HEK293 (cell line): ENCODE measurements at regions not wholly inside any gene's neighbourhood (a gene's known extent, or its start where the extent isn't known, plus 50 kb on each side); places are given as distances from the start of the nearest gene placed in this dataset.

Experiments
- CTCF ChIA-PET: fragments of 350-600 bp; formaldehyde crosslinking; extraction: SDS; loops from one replicate; lab custom pipeline; 2021; ENCODE audit warnings: antibody characterized with exemption; lab: Yijun Ruan, JAX
- POLR2A ChIA-PET: fragments of 300-600 bp; formaldehyde crosslinking; extraction: SDS; loops from one replicate; lab custom pipeline; 2020; ENCODE audit warnings: antibody characterized with exemption, inconsistent platforms; lab: Yijun Ruan, JAX
- H3K27ac ChIP-seq: fragments of 200-500 bp; sonication (Bioruptor generic); 2 replicates; pipeline ENCODE4 v1.5.1; 2014; ENCODE audit warnings: low read depth, low read length, control low read depth, inconsistent platforms; ENCODE audit errors: extremely low read depth
- H3K36me3 ChIP-seq, 2 experiments: fragments of 200-500 bp in 1 of 2; sonication (Bioruptor generic) in 1 of 2; 1 replicate in 1 of 2; 2 replicates in 1 of 2; pipeline ENCODE4 v1.5.1; 2014 to 2017; ENCODE audit warnings: inconsistent platforms in 2 of 2, low read length in 2 of 2; ENCODE audit not compliant: control insufficient read depth in 2 of 2, insufficient read depth in 1 of 2
- H3K4me1 ChIP-seq: fragments of 200-500 bp; sonication (Bioruptor generic); 2 replicates; pipeline ENCODE4 v1.5.1; 2014; ENCODE audit warnings: mild to moderate bottlenecking, low read length, inconsistent platforms; ENCODE audit not compliant: control insufficient read depth, insufficient read depth
- H3K4me3 ChIP-seq: 2 replicates; pipeline ENCODE4 v1.5.1; 2011; ENCODE audit warnings: low read depth, mild to moderate bottlenecking, control low read depth, low read length, moderate library complexity
- H3K9me3 ChIP-seq: fragments of 200-500 bp; sonication (Bioruptor generic); 2 replicates; pipeline ENCODE4 v1.5.1; 2014; ENCODE audit warnings: low read depth, low read length, inconsistent platforms; ENCODE audit not compliant: control insufficient read depth, insufficient read depth
- AEBP2 ChIP-seq: fragments of 450-650 bp; formaldehyde crosslinking; IDR thresholded peaks from 2 replicates; pipeline ENCODE4 v1.5.1; 2016; ENCODE audit warnings: missing biosample characterization, missing genetic modification characterization, borderline replicate concordance
- BCL11A ChIP-seq: fragments of 450-650 bp; formaldehyde crosslinking; IDR thresholded peaks from 2 replicates; pipeline ENCODE4 v1.5.1; 2016; ENCODE audit warnings: low read depth, missing biosample characterization, missing genetic modification characterization
- INSM2 ChIP-seq: fragments of 450-650 bp; formaldehyde crosslinking; IDR thresholded peaks from 2 replicates; pipeline ENCODE4 v1.5.1; 2016; ENCODE audit warnings: missing biosample characterization, missing genetic modification characterization
- KLF7 ChIP-seq: fragments of 450-650 bp; formaldehyde crosslinking; IDR thresholded peaks from 2 replicates; pipeline ENCODE4 v1.5.1; 2016; ENCODE audit warnings: missing biosample characterization, missing genetic modification characterization, borderline replicate concordance
- OSR2 ChIP-seq: fragments of 450-650 bp; formaldehyde crosslinking; IDR thresholded peaks from 2 replicates; pipeline ENCODE4 v1.5.1; 2016; ENCODE audit warnings: missing biosample characterization, missing genetic modification characterization
- SCRT2 ChIP-seq: fragments of 450-650 bp; formaldehyde crosslinking; IDR thresholded peaks from 2 replicates; pipeline ENCODE4 v1.5.1; 2016; ENCODE audit warnings: missing biosample characterization, missing genetic modification characterization
- ZBTB21 ChIP-seq: fragments of 450-650 bp; formaldehyde crosslinking; IDR thresholded peaks from 2 replicates; pipeline ENCODE4 v1.5.1; 2017; ENCODE audit warnings: missing biosample characterization, missing genetic modification characterization
- ZNF112 ChIP-seq: fragments of 450-650 bp; formaldehyde crosslinking; IDR thresholded peaks from 2 replicates; pipeline ENCODE4 v1.5.0; 2017; ENCODE audit warnings: missing biosample characterization, missing genetic modification characterization
- ZNF19 ChIP-seq: fragments of 450-650 bp; formaldehyde crosslinking; IDR thresholded peaks from 2 replicates; pipeline ENCODE4; 2016; ENCODE audit warnings: missing biosample characterization, missing genetic modification characterization, low read depth
- ZNF211 ChIP-seq: fragments of 450-650 bp; formaldehyde crosslinking; IDR thresholded peaks from 2 replicates; pipeline ENCODE4 v1.5.1; 2016; ENCODE audit warnings: low read depth, missing biosample characterization, missing genetic modification characterization
- ZNF426 ChIP-seq: fragments of 450-650 bp; formaldehyde crosslinking; IDR thresholded peaks from 2 replicates; pipeline ENCODE4 v1.5.1; 2017; ENCODE audit warnings: missing biosample characterization, missing genetic modification characterization, mild to moderate bottlenecking, inconsistent platforms, moderate library complexity
- ZNF433 ChIP-seq: fragments of 450-650 bp; formaldehyde crosslinking; IDR thresholded peaks from 2 replicates; pipeline ENCODE4 v1.5.1; 2016; ENCODE audit warnings: missing biosample characterization, missing genetic modification characterization, low read depth
- ZNF501 ChIP-seq: fragments of 450-650 bp; formaldehyde crosslinking; IDR thresholded peaks from 2 replicates; pipeline ENCODE4 v1.5.1; 2016; ENCODE audit warnings: missing biosample characterization, missing genetic modification characterization
- ZNF530 ChIP-seq: fragments of 450-650 bp; formaldehyde crosslinking; IDR thresholded peaks from 2 replicates; pipeline ENCODE4 v1.5.1; 2016; ENCODE audit warnings: low read depth, missing biosample characterization, missing genetic modification characterization
- ZNF571 ChIP-seq: fragments of 450-650 bp; formaldehyde crosslinking; IDR thresholded peaks from 2 replicates; pipeline ENCODE4 v1.5.0; 2017; ENCODE audit warnings: missing biosample characterization, missing genetic modification characterization
- ZNF670 ChIP-seq: fragments of 450-650 bp; formaldehyde crosslinking; IDR thresholded peaks from 2 replicates; pipeline ENCODE4 v1.5.1; 2016; ENCODE audit warnings: missing biosample characterization, missing genetic modification characterization, low read depth
- ZNF747 ChIP-seq: fragments of 450-650 bp; formaldehyde crosslinking; IDR thresholded peaks from 2 replicates; pipeline ENCODE4 v1.5.1; 2016; ENCODE audit warnings: missing biosample characterization, missing genetic modification characterization

- TF ChIP-seq INSM2 (tag by site-specific recombination) (no peak), ZNF211 (tag by site-specific recombination) (no peak)
- TF ChIP-seq, all 188 proteins: peak for 0
Observed at GRCh38 chr2:120920454-120921148, 184.9 kb downstream of the GLI2 start (continued).

GRCh38 chr2:120921457-120921856 lies 185.8 kb downstream of the GLI2 start:
- H3K27ac ChIP-seq: no peak overlapping the region
- TF ChIP-seq ZNF747 (tag by site-specific recombination) (no peak), ZNF501 (tag by site-specific recombination) (no peak), ZNF571 (tag by site-specific recombination) (no peak), ZNF433 (tag by site-specific recombination) (no peak), OSR2 (tag by site-specific recombination) (no peak), ZNF530 (tag by site-specific recombination) (no peak), BCL11A (tag by site-specific recombination) (no peak), ZNF19 (tag by site-specific recombination) (no peak), ZNF426 (tag by site-specific recombination) (no peak), KLF7 (tag by site-specific recombination) (no peak), ZNF112 (tag by site-specific recombination) (no peak), ZNF670 (no peak), ZBTB21 (tag by site-specific recombination) (no peak)
- no peak overlapping the region for H3K4me3 ChIP-seq
- no peaks in the 10 kb centered on the region for H3K4me1 ChIP-seq
- ChIA-PET CTCF (interaction anchor here (0.9 kb wide), 1 partner anchor 12 kb away, joined by 3 read pairs; no protein-coding TSS in a partner anchor), POLR2A (no interaction called here)
- no peaks in the 10 kb centered on the region for H3K9me3 ChIP-seq
- H3K36me3 ChIP-seq: peaks cover 7 to 9% of the 10 kb centered on the region in 2 experiments; a peak in 2 of 3 replicates

GRCh38 chr2:120922571-120923332 lies 187.1 kb downstream of the GLI2 start:
- Histone ChIP-seq H3K36me3 (peaks cover 7 to 9% of the 10 kb centered on the region in 2 experiments; a peak in 2 of 3 replicates), H3K4me3 (no peak overlapping the region), H3K9me3 (no peaks in the 10 kb centered on the region), H3K27ac (no peak overlapping the region), H3K4me1 (no peaks in the 10 kb centered on the region)
- ChIA-PET CTCF (interaction anchor here (0.9 kb wide), 1 partner anchor 11 kb away, joined by 3 read pairs; no protein-coding TSS in a partner anchor), POLR2A (no interaction called here)
- TF ChIP-seq AEBP2 (tag by site-specific recombination) (no peak), SCRT2 (tag by site-specific recombination) (peak; percentile 36; the same call in 1 of the 2 replicates)
